ENCODE measurements at regions not wholly inside any gene's neighbourhood (a gene's known extent, or its start where the extent isn't known, plus 50 kb on each side); places are given as distances from the start of the nearest gene placed in this dataset.

DNA sequence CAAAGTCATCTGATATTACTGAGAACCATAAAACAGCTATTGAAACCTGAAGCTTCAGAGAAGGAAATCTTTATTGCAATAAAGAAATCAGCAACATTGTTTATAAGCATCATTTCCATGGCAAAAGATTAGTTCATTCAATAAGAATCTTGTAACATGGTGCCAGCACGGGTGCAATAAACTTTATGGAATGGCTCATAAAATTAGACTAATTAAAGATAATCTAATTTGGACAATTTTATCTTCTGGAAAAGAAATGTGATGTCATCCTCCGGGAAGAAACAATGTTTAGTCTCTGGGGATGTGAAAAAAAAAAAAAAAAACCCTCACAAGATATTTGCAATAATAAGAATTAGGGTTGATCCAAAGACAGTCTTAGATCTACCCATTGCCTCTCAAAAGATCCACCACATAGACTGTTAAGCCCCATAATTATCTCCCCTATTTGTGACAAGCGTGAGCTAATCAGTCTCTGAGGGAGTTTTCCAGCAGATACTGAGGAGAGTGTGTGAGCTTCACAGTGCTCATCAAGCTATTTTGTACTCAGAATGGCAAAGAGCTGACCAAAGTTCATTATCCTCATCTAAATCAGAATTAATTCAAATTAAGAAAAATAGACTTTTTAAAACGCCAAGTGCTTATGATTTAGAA is 297.0 kb upstream of the EDNRB start:
- TF ChIP-seq, protein P1, sequence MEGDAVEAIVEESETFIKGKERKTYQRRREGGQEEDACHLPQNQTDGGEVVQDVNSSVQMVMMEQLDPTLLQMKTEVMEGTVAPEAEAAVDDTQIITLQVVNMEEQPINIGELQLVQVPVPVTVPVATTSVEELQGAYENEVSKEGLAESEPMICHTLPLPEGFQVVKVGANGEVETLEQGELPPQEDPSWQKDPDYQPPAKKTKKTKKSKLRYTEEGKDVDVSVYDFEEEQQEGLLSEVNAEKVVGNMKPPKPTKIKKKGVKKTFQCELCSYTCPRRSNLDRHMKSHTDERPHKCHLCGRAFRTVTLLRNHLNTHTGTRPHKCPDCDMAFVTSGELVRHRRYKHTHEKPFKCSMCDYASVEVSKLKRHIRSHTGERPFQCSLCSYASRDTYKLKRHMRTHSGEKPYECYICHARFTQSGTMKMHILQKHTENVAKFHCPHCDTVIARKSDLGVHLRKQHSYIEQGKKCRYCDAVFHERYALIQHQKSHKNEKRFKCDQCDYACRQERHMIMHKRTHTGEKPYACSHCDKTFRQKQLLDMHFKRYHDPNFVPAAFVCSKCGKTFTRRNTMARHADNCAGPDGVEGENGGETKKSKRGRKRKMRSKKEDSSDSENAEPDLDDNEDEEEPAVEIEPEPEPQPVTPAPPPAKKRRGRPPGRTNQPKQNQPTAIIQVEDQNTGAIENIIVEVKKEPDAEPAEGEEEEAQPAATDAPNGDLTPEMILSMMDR (IDR thresholded peaks at IDR 0.05), result no peak
- TF ChIP-seq POLR2A (IDR thresholded peaks at IDR 0.05), result no peak
